OCI-LY1 (cell line): ENCODE measurements at regions not wholly inside any gene's neighbourhood (a gene's known extent, or its start where the extent isn't known, plus 50 kb on each side); places are given as distances from the start of the nearest gene placed in this dataset.

Experiments used
- CTCF ChIP-seq: fragments of 200-600 bp; sonication (generic), shearing (Covaris generic); IDR thresholded peaks from 2 replicates; pipeline ENCODE4 v1.5.1; 2017; ENCODE audit warnings: mild to moderate bottlenecking, antibody characterized with exemption, low read length, moderate library complexity, mixed read lengths
- EZH2 ChIP-seq: fragments of 200-600 bp; sonication (generic), shearing (Covaris generic); IDR thresholded peaks from 2 replicates; pipeline ENCODE4 v1.8.0; 2017; ENCODE audit warnings: borderline replicate concordance, mixed run types, mild to moderate bottlenecking, antibody characterized with exemption, low read length, moderate library complexity, mixed read lengths

DNA sequence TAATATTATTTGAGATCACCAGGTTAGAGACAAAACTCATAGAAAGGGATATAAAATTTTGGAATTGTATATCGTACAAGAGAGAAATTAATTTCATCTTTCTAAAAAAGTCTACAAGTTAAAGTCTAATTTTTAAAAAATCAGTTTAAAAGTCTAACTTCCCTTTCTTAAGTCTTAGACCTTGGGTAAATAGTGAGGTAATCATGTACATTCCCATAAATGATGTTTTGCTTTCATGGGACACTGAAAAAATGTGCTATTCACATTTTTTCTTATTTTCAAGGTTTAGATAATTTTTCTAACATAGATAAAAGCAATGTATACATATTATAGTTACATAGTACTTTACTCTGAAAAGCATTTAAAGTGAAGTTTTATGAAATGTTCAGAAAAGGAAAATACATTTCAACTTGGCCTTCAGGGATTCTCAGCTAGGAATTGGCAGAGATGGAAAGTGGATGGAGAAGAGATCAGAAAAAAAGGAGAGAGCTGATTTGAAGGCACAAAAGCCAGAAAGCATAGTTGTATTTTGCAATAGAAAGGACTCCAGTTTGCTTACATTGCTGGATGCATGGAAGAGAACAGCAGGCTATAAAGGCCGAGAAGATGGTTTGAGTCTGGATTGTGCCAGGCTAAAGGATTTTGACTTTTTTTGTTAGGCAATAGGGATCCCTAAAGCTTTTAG, 194.0 kb downstream of the CASP12 start:
- TF ChIP-seq CTCF (no peak), EZH2 (no peak)
